Endothelial cell of hepatic sinusoid (primary cell): ENCODE measurements at regions not wholly inside any gene's neighbourhood (a gene's known extent, or its start where the extent isn't known, plus 50 kb on each side); places are given as distances from the start of the nearest gene placed in this dataset.
"Not testable (repeated sequence)": the region's sequence is repeated elsewhere in the genome, so short reads cannot be mapped to it uniquely, and the experiment has no call there.

Experiments
- in situ Hi-C: cut with HindIII; loops from 2 replicates; pipeline ENCODE4 v1.10.0; 2017; ENCODE audit warnings: low sequenced_read_pairs

DNA sequence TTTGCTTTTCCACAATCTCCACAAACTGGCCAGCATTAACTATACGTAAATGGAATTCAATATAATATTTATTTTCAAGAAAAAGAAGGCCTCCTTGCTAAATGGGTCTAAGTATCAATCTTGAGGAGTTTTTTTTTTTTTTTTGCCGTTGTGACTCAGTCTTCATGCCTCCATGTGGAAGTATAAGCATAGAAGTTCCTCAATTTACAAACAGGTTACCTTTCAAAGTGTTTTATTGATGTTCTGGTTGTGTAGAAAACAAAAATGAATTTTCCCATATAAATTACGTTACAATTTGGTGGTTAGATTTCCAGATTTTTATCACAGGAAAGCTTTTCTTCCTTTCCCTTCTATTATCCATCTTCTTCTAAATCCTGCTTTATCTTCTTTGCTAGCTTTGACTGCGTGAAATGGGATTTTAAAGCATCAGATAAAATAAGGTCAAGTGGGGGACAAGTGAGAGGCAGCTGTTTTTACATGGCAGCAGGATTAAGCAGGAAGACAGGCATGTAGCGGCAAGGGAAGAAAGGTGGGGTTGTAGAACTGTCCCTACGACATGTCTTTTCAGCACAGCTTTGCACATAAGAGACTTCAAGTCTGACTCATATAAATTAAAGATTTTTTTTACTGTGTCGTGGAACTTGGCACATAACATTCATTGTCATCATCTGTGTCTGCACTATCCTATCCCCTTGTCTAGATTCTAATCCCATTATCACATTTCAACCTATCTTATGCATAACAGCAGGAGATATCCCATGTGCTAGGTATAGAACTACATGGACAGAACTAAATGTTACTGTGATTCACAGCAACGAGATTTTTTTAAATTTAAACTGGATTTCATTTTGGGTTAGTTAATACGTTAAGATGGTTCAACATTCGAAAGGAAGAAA, 135.3 kb upstream of the FAM3C start:
- in situ Hi-C loops: no loop called here

GRCh38 chr7:121530227-121531174, 134.4 kb upstream of the FAM3C start:
- in situ Hi-C loops: no loop called here

GRCh38 chr7:121529003-121529402, 132.9 kb upstream of the FAM3C start:
- in situ Hi-C loops: no loop called here

DNA sequence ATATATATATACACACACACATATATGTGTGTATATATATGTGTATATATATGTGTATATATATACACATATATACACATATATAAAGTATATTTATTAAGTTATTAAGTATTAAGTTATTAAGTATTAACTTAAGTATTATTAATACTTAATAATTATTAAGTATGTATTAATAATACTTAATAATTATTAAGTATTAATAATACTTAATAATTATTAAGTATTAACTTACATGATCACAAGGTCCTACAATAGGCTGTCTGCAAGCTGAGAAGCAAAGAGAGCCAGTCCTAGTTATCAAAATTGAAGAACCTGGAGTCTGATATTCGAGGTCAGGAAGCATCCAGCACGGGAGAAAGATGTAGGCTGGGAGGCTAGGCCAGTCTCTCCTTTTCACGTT, 130.1 kb upstream of the FAM3C start:
- in situ Hi-C loops: not testable (repeated sequence)

DNA sequence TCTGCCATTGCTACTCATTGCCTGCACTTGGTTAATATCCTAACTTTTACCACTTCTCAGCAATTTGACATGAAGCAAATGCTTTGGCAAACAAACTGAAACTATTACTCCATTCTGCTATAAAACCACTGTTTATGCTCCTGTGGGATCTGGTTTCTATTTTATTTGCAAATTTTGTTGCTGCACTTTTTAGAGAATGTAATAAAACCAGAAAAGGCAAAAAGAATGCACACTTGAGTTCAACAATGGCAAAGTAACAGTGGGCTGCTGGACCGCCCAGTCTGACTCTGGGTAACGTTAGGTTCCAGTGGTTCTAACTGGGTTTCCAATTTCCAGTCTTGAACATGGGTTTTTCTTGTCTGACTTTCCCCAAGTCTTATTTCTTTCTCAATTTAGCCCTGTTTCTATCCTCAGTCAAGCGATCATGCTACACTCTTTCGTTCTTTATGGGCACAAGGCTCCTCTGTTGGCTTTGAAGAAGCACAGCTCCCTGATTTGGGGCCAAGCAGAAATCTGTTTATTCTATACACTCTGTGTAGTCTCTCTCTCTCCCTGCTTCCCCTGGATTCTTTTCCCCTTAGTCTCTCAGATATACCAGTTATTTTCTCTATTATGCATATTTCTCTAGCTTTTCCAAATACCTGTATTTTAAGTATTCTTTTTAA, 129.2 kb upstream of the FAM3C start:
- in situ Hi-C loops: no loop called here

- in situ Hi-C loops: no loop called here
These were observed 125.7 kb upstream of the FAM3C start for GRCh38 chr7:121521711-121522400.

- in situ Hi-C loops: no loop called here
These were observed 124.8 kb upstream of the FAM3C start for GRCh38 chr7:121520911-121521310.

GRCh38 chr7:121519548-121520521, 123.7 kb upstream of the FAM3C start:
- in situ Hi-C loops: no loop called here

GRCh38 chr7:121517591-121517990, 121.5 kb upstream of the FAM3C start:
- in situ Hi-C loops: no loop called here

- in situ Hi-C loops: no loop called here
These were observed 120.7 kb upstream of the FAM3C start for GRCh38 chr7:121516821-121517220.

DNA sequence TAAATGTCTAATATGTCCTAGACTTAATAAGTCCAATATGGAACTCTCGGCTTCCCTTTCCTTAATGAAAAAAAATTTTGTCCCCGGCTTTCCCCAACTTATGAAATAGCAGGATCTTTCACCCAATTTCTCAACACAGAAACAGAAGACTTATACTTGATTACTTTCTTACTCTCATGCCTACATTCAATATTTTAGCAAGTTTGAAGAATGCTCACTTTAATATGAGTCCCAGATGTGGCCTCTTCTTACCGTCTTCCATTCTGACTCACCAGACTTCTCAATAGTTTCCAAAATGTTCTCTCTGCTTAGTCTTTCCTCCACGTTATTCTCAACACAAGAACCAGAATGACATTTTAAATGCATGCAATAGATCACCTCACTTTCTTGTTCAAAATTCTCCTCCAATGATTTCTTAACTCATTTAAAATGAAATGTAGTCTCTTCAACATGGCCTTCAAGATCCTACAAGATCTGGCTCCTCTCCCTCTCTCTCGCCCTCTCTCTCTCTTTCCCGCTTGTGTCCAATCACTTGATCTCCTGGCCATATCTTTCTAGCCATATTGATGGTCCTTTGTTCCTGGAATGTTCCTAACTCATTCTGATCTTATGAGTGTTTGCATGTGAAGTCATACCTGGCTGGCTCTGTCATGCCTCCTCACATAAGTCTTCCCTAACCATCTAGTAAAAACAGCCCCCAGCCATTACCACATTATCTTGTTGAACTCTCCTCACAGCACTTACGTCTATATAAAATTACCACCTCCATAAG, 119.7 kb upstream of the FAM3C start:
- in situ Hi-C loops: no loop called here

GRCh38 chr7:121515229-121515628, 119.1 kb upstream of the FAM3C start:
- in situ Hi-C loops: no loop called here

DNA sequence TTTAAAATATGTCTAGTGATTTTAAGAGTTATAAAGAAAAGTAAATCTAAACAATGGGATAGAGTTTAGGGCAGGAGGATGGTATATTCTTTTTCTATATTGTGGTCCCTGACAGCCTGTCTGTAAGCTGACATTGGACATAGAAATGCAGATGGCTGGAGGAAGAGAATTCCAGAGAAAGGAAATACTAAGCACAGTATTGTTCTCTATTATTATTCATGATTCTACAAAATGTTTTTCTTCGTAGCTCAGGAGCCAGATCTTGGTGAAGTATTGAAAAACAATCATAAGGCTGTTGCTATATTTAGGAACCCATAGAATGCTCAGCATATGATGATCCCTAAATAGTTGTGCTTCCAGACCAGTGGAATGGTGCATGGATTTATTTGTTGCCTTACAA, 117.0 kb upstream of the FAM3C start:
- in situ Hi-C loops: no loop called here

DNA sequence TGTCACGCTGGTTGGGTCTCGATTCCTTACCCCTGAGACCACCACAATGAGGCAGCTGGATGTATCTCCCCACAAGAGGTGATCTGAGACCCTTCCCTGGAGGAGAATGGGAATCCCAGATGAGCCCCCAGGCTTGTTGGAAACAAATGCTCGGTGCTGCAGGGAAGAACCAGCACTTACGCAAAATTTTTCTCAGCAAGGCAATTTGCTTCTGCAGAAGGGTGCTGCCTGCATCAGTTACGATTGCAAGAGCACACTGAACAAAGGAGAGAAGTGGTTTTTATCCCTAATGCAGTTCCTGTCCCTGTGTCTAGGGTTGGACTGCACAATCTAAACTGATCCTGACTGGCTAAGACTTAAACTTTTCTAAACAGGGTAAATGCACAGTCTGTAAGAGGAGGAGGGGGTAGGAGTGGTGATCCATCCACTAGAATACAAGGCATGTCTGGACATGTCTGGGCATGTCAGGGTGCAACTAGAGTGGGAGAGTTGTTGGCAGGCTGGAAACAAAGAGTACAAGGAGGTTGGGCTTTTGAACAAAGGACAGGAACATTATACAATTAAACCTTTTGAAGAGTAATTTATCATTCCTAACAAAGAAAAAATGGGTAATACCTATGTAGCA, 114.9 kb upstream of the FAM3C start:
- in situ Hi-C loops: no loop called here

GRCh38 chr7:121510302-121510701, 114.2 kb upstream of the FAM3C start:
- in situ Hi-C loops: no loop called here

DNA sequence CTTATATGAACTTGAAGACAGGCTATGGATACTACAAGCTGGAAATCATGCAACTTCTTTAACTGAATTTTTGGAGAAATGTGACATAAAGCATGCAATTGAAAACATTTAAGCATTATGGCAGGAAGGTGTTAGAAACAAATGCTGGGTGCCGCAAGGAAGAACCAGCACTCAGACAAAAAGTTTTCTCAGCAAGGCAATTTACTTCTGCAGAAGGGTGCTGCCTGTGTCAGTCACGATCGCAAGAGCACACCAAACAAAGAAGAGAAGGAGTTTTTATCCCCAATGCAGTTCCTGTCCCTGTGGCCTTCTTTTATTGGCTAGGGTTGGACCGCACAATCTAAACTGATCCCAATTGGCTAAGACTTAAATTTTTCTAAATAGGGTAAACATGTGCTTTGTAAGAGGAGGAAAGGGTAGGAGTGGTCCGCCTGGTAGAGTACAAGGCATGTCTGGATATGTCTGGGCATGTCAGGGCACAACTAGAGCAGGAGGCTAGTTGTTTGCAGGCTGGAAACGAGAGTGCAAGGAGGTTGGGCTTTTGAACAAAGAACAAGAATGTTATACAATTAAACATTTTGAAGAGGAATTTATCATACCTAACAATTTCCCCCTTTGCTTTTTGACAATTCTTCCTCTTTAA, 109.6 kb upstream of the FAM3C start:
- in situ Hi-C loops: no loop called here

DNA sequence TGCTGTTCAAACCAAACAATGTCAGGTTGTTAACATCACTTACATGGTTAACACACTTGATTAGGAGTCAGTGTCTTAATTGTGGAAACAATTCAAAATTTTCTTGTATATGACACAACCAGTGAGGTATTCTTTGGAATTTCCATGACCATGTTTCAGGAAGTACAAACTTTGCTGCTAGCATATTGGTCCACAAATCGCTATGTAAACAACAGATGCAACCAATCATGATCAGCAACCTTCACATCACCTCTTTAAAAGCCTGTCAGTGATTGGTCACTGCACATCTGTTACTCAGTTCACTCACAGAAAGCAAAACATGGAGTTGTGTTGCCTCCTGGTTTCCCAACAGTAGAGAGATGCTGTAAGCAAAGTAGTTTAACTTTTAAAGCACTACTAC, 108.9 kb upstream of the FAM3C start:
- in situ Hi-C loops: no loop called here

GRCh38 chr7:121504482-121504881, 108.4 kb upstream of the FAM3C start:
- in situ Hi-C loops: no loop called here
